ENCODE measurements at regions not wholly inside any gene's neighbourhood (a gene's known extent, or its start where the extent isn't known, plus 50 kb on each side); places are given as distances from the start of the nearest gene placed in this dataset.

GRCh38 chr10:113438652-113439051, 114.2 kb upstream of the HABP2 start:
- no peak overlapping the region for H3K4me3 ChIP-seq (ENCODE audit: low read depth, low read length)
- TF ChIP-seq, protein P1, sequence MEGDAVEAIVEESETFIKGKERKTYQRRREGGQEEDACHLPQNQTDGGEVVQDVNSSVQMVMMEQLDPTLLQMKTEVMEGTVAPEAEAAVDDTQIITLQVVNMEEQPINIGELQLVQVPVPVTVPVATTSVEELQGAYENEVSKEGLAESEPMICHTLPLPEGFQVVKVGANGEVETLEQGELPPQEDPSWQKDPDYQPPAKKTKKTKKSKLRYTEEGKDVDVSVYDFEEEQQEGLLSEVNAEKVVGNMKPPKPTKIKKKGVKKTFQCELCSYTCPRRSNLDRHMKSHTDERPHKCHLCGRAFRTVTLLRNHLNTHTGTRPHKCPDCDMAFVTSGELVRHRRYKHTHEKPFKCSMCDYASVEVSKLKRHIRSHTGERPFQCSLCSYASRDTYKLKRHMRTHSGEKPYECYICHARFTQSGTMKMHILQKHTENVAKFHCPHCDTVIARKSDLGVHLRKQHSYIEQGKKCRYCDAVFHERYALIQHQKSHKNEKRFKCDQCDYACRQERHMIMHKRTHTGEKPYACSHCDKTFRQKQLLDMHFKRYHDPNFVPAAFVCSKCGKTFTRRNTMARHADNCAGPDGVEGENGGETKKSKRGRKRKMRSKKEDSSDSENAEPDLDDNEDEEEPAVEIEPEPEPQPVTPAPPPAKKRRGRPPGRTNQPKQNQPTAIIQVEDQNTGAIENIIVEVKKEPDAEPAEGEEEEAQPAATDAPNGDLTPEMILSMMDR (IDR thresholded peaks at IDR 0.05; ENCODE audit: insufficient read depth, low read length, poor library complexity, severe bottlenecking) = no peak
- DNase-seq (ENCODE audit: low read depth) = no peak
- no peaks in the 10 kb centered on the region for H3K27me3 ChIP-seq (ENCODE audit: control insufficient read depth, insufficient read depth, low read length)
- H3K36me3 ChIP-seq (ENCODE audit: control insufficient read depth, insufficient read depth, low read length) = no peaks in the 10 kb centered on the region

- DNase-seq (ENCODE audit: low read depth) = no peak
Observed at GRCh38 chr10:113441220-113441619, 111.6 kb upstream of the HABP2 start.

DNA sequence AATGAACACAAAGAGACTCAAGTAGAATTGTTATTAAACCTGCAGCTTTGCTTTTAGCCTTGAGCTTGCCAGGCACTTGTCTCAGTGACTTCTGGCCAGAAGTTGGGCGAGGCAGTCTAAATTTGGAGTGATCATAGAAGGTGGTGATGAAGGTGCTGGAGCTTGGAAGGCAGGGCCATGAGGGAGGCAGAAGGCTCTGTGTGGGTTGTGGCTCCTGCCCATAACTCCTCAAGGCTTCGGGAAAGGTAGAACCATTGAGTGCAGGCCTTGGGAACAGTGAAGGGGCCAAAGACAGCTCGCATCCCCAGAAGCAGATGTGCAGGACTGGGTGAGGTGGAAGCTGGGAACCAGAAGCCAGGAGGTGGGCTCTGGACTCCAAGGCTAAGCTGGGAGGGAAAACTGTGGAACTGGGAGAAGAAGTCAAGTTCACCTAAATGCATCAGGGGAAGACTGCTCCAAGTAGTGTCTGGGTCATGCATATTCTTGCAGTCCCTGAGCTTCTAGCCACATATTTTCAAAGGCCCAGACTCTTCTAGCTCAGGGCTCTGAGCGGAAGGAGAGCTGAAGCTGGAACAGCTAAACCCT, 111.1 kb upstream of the HABP2 start:
- Histone ChIP-seq H3K36me3 (ENCODE audit: control insufficient read depth, insufficient read depth, low read length) (no peaks in the 10 kb centered on the region), H3K27me3 (ENCODE audit: control insufficient read depth, insufficient read depth, low read length) (no peaks in the 10 kb centered on the region), H3K4me3 (ENCODE audit: low read depth, low read length) (no peak overlapping the region)
- no peak for DNase-seq (ENCODE audit: low read depth)
- TF ChIP-seq, protein P1 (IDR thresholded peaks at IDR 0.05; ENCODE audit: insufficient read depth, low read length, poor library complexity, severe bottlenecking) = no peak

More at GRCh38 chr10:113441220-113441619, 111.6 kb upstream of the HABP2 start:
- TF ChIP-seq, protein P1 (IDR thresholded peaks at IDR 0.05; ENCODE audit: insufficient read depth, low read length, poor library complexity, severe bottlenecking) = no peak
- Histone ChIP-seq H3K27me3 (ENCODE audit: control insufficient read depth, insufficient read depth, low read length) (no peaks in the 10 kb centered on the region), H3K4me3 (ENCODE audit: low read depth, low read length) (no peak overlapping the region), H3K36me3 (ENCODE audit: control insufficient read depth, insufficient read depth, low read length) (no peaks in the 10 kb centered on the region)

DNA sequence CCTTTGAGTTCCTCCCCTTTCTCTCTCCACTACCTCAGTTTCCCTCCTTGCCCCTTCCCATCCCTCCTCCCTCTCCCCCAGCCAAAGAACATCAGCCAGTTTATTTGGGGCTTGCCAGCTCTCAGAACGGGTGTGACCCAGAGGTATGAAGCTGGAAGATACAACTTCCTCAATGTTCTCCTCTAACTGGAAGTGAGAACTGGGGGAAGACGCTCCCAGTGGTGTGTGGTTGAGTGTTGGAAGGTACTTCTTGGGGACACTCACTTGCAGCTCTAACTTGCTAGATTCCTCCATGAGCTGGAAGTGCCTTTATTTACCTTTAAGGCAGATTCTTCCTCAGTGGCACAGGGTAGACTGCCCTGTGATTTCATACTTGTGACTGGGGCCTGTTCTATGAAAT, 110.5 kb upstream of the HABP2 start:
- H3K36me3 ChIP-seq (ENCODE audit: control insufficient read depth, insufficient read depth, low read length) = no peaks in the 10 kb centered on the region
- DNase-seq (ENCODE audit: low read depth) = no peak
- no peaks in the 10 kb centered on the region for H3K27me3 ChIP-seq (ENCODE audit: control insufficient read depth, insufficient read depth, low read length)
- TF ChIP-seq, protein P1 (IDR thresholded peaks at IDR 0.05; ENCODE audit: insufficient read depth, low read length, poor library complexity, severe bottlenecking) = no peak
- no peak overlapping the region for H3K4me3 ChIP-seq (ENCODE audit: low read depth, low read length)

GRCh38 chr10:113443141-113443925, 109.5 kb upstream of the HABP2 start:
- DNase-seq (ENCODE audit: low read depth) = no peak
- no peaks in the 10 kb centered on the region for H3K36me3 ChIP-seq (ENCODE audit: control insufficient read depth, insufficient read depth, low read length)
- TF ChIP-seq, protein P1 (IDR thresholded peaks at IDR 0.05; ENCODE audit: insufficient read depth, low read length, poor library complexity, severe bottlenecking) = no peak
- H3K27me3 ChIP-seq (ENCODE audit: control insufficient read depth, insufficient read depth, low read length) = no peaks in the 10 kb centered on the region
- H3K4me3 ChIP-seq (ENCODE audit: low read depth, low read length) = no peak overlapping the region
